H1 (cell line): ENCODE measurements at regions not wholly inside any gene's neighbourhood (a gene's known extent, or its start where the extent isn't known, plus 50 kb on each side); places are given as distances from the start of the nearest gene placed in this dataset.

ENCODE experiments used
- CTCF ChIA-PET: fragments of 300-600 bp; sonication (Branson Sonifier 250); formaldehyde crosslinking; loops from one replicate; lab custom pipeline; 2021; ENCODE audit not compliant: partially characterized antibody; lab: Charles Lee
- POLR2A ChIA-PET: fragments of 300-600 bp; sonication (Branson Sonifier 250); formaldehyde crosslinking; loops from one replicate; lab custom pipeline; 2021; ENCODE audit warnings: inconsistent platforms; ENCODE audit not compliant: partially characterized antibody; lab: Charles Lee
- DNase-seq, 2 experiments: peaks; one replicate each; pipeline versions ENCODE4 v3.0.0 to v3.0.0-alpha.2; 2010 to 2022; ENCODE audit warnings: low spot score in 2 of 2, low read depth in 1 of 2, mixed read lengths in 1 of 2
- FAIRE-seq: peaks from 2 replicates; lab custom pipeline; 2011; peaks lifted over from hg19 to GRCh38; lab: Jason Lieb, UNC
- H2AFZ ChIP-seq: 2 replicates; pipeline ENCODE4 v1.8.1; 2012; ENCODE audit warnings: low read length, inconsistent platforms
- H2AK5ac ChIP-seq: 2 replicates; pipeline ENCODE4 v1.6.1; 2013; ENCODE audit warnings: low read depth, low read length
- H2BK120ac ChIP-seq: replicated peaks from 2 replicates; pipeline ENCODE3; 2013; ENCODE audit warnings: low read depth, low read length, inconsistent platforms
- H2BK12ac ChIP-seq: 2 replicates; pipeline ENCODE4 v1.6.1; 2013; ENCODE audit warnings: low read depth, low read length
- H2BK15ac ChIP-seq: 2 replicates; pipeline ENCODE4 v1.6.1; 2013; ENCODE audit warnings: low read length
- H2BK20ac ChIP-seq: 2 replicates; pipeline ENCODE4 v1.6.1; 2013; ENCODE audit warnings: low read length
- H2BK5ac ChIP-seq: 2 replicates; pipeline ENCODE4 v1.6.1; 2013; ENCODE audit warnings: low read depth, low read length
- H3K14ac ChIP-seq: 2 replicates; pipeline ENCODE4 v1.6.1; 2013; ENCODE audit warnings: inconsistent platforms; ENCODE audit not compliant: insufficient read length
- H3K18ac ChIP-seq: 2 replicates; pipeline ENCODE4 v1.6.1; 2013; ENCODE audit warnings: low read length; ENCODE audit errors: extremely low read depth
- H3K23ac ChIP-seq: 2 replicates; pipeline ENCODE4 v1.6.1; 2013; ENCODE audit warnings: inconsistent platforms; ENCODE audit not compliant: insufficient read length
- H3K23me2 ChIP-seq: 2 replicates; pipeline ENCODE4 v1.6.1; 2013; ENCODE audit warnings: low read depth, low read length
- H3K27ac ChIP-seq: 2 replicates; pipeline ENCODE4 v1.6.1; 2011; ENCODE audit warnings: low read depth, low read length, inconsistent platforms
- H3K27me3 ChIP-seq, 4 experiments: replicated peaks in 1 of 4; 1 replicate in 1 of 4; 2 replicates in 3 of 4; pipeline versions ENCODE4 v1.6.1 to v1.8.1; 2011 to 2013; ENCODE audit warnings: low read length in 3 of 4, mild to moderate bottlenecking in 3 of 4, inconsistent platforms in 2 of 4, mixed read lengths in 2 of 4, moderate library complexity in 1 of 4; ENCODE audit not compliant: control insufficient read depth in 3 of 4, insufficient read depth in 3 of 4; ENCODE audit errors: extremely low read depth in 1 of 4
- H3K36me3 ChIP-seq, 4 experiments: 2 replicates each; pipeline versions ENCODE4 v1.6.1 to v1.8.1; 2011 to 2013; ENCODE audit warnings: mild to moderate bottlenecking in 4 of 4, low read length in 3 of 4, moderate library complexity in 2 of 4, control low read depth in 1 of 4, inconsistent platforms in 1 of 4; ENCODE audit not compliant: insufficient read depth in 4 of 4, control insufficient read depth in 2 of 4
- H3K4ac ChIP-seq: replicated peaks from 2 replicates; pipeline ENCODE3; 2013; ENCODE audit warnings: low read length, low read depth, mixed read lengths, inconsistent platforms; ENCODE audit not compliant: insufficient read length
- H3K4me1 ChIP-seq, 4 experiments: replicated peaks in 1 of 4; 1 replicate in 1 of 4; 2 replicates in 3 of 4; pipeline versions ENCODE4 v1.6.1 to v1.8.1; 2011 to 2013; ENCODE audit warnings: low read length in 3 of 4, inconsistent platforms in 2 of 4, mixed read lengths in 1 of 4; ENCODE audit not compliant: insufficient read depth in 4 of 4, control insufficient read depth in 3 of 4
- H3K4me2 ChIP-seq, 2 experiments: 2 replicates each; pipeline versions ENCODE4 v1.6.1 to v1.8.1; 2011 to 2013; ENCODE audit warnings: low read depth in 2 of 2, low read length in 2 of 2, control low read depth in 1 of 2, inconsistent platforms in 1 of 2, mild to moderate bottlenecking in 1 of 2; ENCODE audit not compliant: insufficient read depth in 1 of 2
- H3K4me3 ChIP-seq, 4 experiments: fragments of 200-600, 300-600 bp in 1 of 4; sonication (generic), shearing (Covaris generic), sonication (Bioruptor Twin) in 1 of 4; 2 replicates each; pipeline versions ENCODE4 v1.5.1 to v1.8.1; 2011 to 2016; ENCODE audit warnings: low read length in 4 of 4, low read depth in 3 of 4, control low read depth in 2 of 4, inconsistent platforms in 2 of 4, mild to moderate bottlenecking in 2 of 4, mixed read lengths in 1 of 4, moderate library complexity in 1 of 4; ENCODE audit not compliant: insufficient read depth in 2 of 4; ENCODE audit errors: extremely low read depth in 1 of 4
- H3K56ac ChIP-seq: replicated peaks from 2 replicates; pipeline ENCODE3; 2013; ENCODE audit warnings: low read depth, mild to moderate bottlenecking, mixed read lengths, low read length, inconsistent platforms; ENCODE audit not compliant: insufficient read length
- H3K79me1 ChIP-seq: 2 replicates; pipeline ENCODE4 v1.6.1; 2013; ENCODE audit warnings: low read depth, low read length, control low read depth
- H3K79me2 ChIP-seq, 2 experiments: 2 replicates each; pipeline versions ENCODE4 v1.6.1 to v1.8.1; 2012 to 2013; ENCODE audit warnings: low read length in 2 of 2, mild to moderate bottlenecking in 2 of 2, inconsistent platforms in 1 of 2; ENCODE audit not compliant: insufficient read depth in 2 of 2, control insufficient read depth in 1 of 2
- H3K9ac ChIP-seq, 4 experiments: replicated peaks in 1 of 4; 1 replicate in 1 of 4; 2 replicates in 3 of 4; pipeline versions ENCODE4 v1.6.1 to v1.8.1; 2011 to 2013; ENCODE audit warnings: low read depth in 3 of 4, low read length in 3 of 4, control low read depth in 2 of 4, mild to moderate bottlenecking in 2 of 4, moderate library complexity in 2 of 4, inconsistent platforms in 1 of 4; ENCODE audit errors: extremely low read depth in 1 of 4
- H3K9me3 ChIP-seq, 2 experiments: 2 replicates each; pipeline versions ENCODE4 v1.6.1 to v1.8.1; 2012 to 2013; ENCODE audit warnings: mild to moderate bottlenecking in 2 of 2, moderate library complexity in 2 of 2, control low read depth in 1 of 2, inconsistent platforms in 1 of 2, low read depth in 1 of 2, low read length in 1 of 2, mixed read lengths in 1 of 2; ENCODE audit not compliant: insufficient read depth in 2 of 2
- H4K20me1 ChIP-seq, 2 experiments: replicated peaks in 1 of 2; 2 replicates each; pipeline versions ENCODE3 to v1.8.1; 2011 to 2013; ENCODE audit warnings: inconsistent platforms in 2 of 2, low read length in 2 of 2, mild to moderate bottlenecking in 1 of 2; ENCODE audit not compliant: insufficient read depth in 2 of 2, control insufficient read depth in 1 of 2
- H4K5ac ChIP-seq: 2 replicates; pipeline ENCODE4 v1.6.1; 2013; ENCODE audit warnings: low read length, low read depth, mixed read lengths, inconsistent platforms; ENCODE audit not compliant: insufficient read length
- H4K8ac ChIP-seq: 2 replicates; pipeline ENCODE4 v1.8.0; 2013; ENCODE audit warnings: mild to moderate bottlenecking, moderate library complexity, low read length, inconsistent platforms; ENCODE audit not compliant: insufficient read depth; ENCODE audit errors: extremely low read depth
- H4K91ac ChIP-seq: replicated peaks from 2 replicates; pipeline ENCODE3; 2013; ENCODE audit warnings: low read length, mixed read lengths, inconsistent platforms; ENCODE audit not compliant: insufficient read length
- BRCA1 ChIP-seq: IDR thresholded peaks from 2 replicates; pipeline ENCODE4 v1.6.1; 2012; ENCODE audit warnings: low read depth, low read length, improper control_type of control experiment
- CREB1 ChIP-seq: IDR thresholded peaks from 2 replicates; pipeline ENCODE4 v1.6.1; 2012; ENCODE audit warnings: inconsistent platforms
- FOSL1 ChIP-seq: IDR thresholded peaks from 2 replicates; pipeline ENCODE4 v1.6.1; 2011; ENCODE audit warnings: mild to moderate bottlenecking, low read depth, low read length, moderate library complexity; ENCODE audit not compliant: insufficient read depth
- JUN ChIP-seq: IDR thresholded peaks from 2 replicates; pipeline ENCODE4 v1.6.1; 2011; ENCODE audit warnings: low read depth, mild to moderate bottlenecking, improper control_type of control experiment, low read length
- JUND ChIP-seq: IDR thresholded peaks from 2 replicates; pipeline ENCODE4 v1.6.1; 2011; ENCODE audit warnings: mild to moderate bottlenecking, improper control_type of control experiment, low read length
- KDM1A ChIP-seq: fragments of 200-600, 300-600 bp; sonication (generic); IDR thresholded peaks from 2 replicates; pipeline ENCODE4 v1.7.1; 2016; ENCODE audit warnings: mild to moderate bottlenecking, low read length, borderline replicate concordance
- KDM5A ChIP-seq: fragments of 200-600 bp; IDR thresholded peaks from 2 replicates; pipeline ENCODE4 v1.7.1; 2012; ENCODE audit warnings: mild to moderate bottlenecking, low read length, inconsistent platforms, mixed read lengths
- MAFK ChIP-seq: IDR thresholded peaks from 2 replicates; pipeline ENCODE4 v1.6.1; 2012; ENCODE audit warnings: low read depth, mild to moderate bottlenecking, improper control_type of control experiment, low read length
- NRF1 ChIP-seq: IDR thresholded peaks from 2 replicates; pipeline ENCODE4 v1.6.1; 2011; ENCODE audit warnings: mild to moderate bottlenecking, low read depth, low read length, improper control_type of control experiment
- RAD21 ChIP-seq, 2 experiments: IDR thresholded peaks in 1 of 2; conservative IDR thresholded peaks in 1 of 2; 2 replicates each; pipeline ENCODE4 v1.6.1; 2011; ENCODE audit warnings: low read depth in 2 of 2, low read length in 2 of 2, improper control_type of control experiment in 1 of 2, inconsistent platforms in 1 of 2, mild to moderate bottlenecking in 1 of 2, moderate library complexity in 1 of 2
- RXRA ChIP-seq: IDR thresholded peaks from 2 replicates; pipeline ENCODE4 v1.6.1; 2011; ENCODE audit warnings: low read depth, mild to moderate bottlenecking, low read length, moderate library complexity; ENCODE audit not compliant: insufficient read depth
- SRF ChIP-seq: IDR thresholded peaks from 2 replicates; pipeline ENCODE4 v1.6.1; 2011; ENCODE audit warnings: mild to moderate bottlenecking, low read depth, low read length, moderate library complexity

DNA sequence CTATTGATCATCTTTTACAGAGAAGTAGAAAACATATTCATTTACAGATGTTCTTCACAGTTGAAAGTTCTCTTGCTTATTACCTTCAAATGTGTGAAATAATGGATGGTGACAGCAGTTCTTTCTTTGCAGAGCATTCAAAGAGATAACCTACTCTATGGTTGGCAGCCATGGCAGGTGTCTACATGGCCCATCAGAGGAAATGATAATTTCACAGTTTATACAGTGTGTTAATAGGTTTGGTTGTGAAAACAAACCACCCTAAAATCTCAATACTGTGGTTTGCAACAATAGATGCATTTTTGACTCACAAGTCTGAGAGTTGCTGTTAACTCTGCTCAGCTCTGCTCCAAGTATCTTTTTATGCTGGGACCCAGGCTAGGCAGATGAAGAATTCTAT lies 241.2 kb upstream of the SAMSN1 start:
- Histone ChIP-seq H3K27me3 (no peaks in the 10 kb centered on the region), H2BK120ac (no peak overlapping the region), H2BK20ac (no peak overlapping the region), H4K91ac (no peak overlapping the region), H2BK5ac (no peak overlapping the region), H3K23me2 (no peaks in the 10 kb centered on the region), H2BK12ac (no peak overlapping the region), H3K23ac (no peak overlapping the region), H3K79me2 (no peaks in the 10 kb centered on the region), H3K9ac (no peak overlapping the region), H3K9me3 (no peaks in the 10 kb centered on the region), H3K4me3 (no peak overlapping the region), H4K8ac (no peak overlapping the region), H3K4me1 (no peaks in the 10 kb centered on the region), H3K18ac (no peak overlapping the region), H2BK15ac (no peak overlapping the region), H3K79me1 (no peaks in the 10 kb centered on the region), H2AK5ac (no peak overlapping the region), H2AFZ (no peak overlapping the region), H3K36me3 (no peaks in the 10 kb centered on the region), H3K27ac (no peak overlapping the region), H4K5ac (no peak overlapping the region), H3K4me2 (no peak overlapping the region), H3K14ac (no peak overlapping the region), H3K56ac (no peak overlapping the region), H4K20me1 (no peaks in the 10 kb centered on the region), H3K4ac (no peak overlapping the region)
- FAIRE-seq (no peak), DNase-seq (no peak)
- ChIA-PET POLR2A (no interaction called here), CTCF (no interaction called here)
- TF ChIP-seq CREB1, result no peak
- no peak for TF ChIP-seq SRF
- TF ChIP-seq RXRA, result no peak
- no peak for TF ChIP-seq NRF1
- TF ChIP-seq RAD21 (IDR thresholded peaks at IDR 0.05 in 1 of 2, conservative IDR thresholded peaks at IDR 0.05 in 1 of 2; ENCODE audit: low read depth in 2 of 2, low read length in 2 of 2), result no peak
- no peak for TF ChIP-seq JUND
- TF ChIP-seq MAFK, result no peak
- no peak for TF ChIP-seq BRCA1
- no peak for TF ChIP-seq FOSL1
- TF ChIP-seq KDM1A, result no peak
- no peak for TF ChIP-seq KDM5A
- TF ChIP-seq JUN, result no peak
